Hepatocyte (in vitro differentiated cells): ENCODE measurements at regions not wholly inside any gene's neighbourhood (a gene's known extent, or its start where the extent isn't known, plus 50 kb on each side); places are given as distances from the start of the nearest gene placed in this dataset.

Experiments
- EZH2 ChIP-seq: fragments of 200-600 bp; sonication (generic); IDR thresholded peaks from 2 replicates; pipeline ENCODE4 v1.6.1; 2016; ENCODE audit warnings: antibody characterized with exemption, mild to moderate bottlenecking, borderline replicate concordance
- EZH2phosphoT487 ChIP-seq: fragments of 200-600 bp; sonication (generic); IDR thresholded peaks from one replicate; pipeline ENCODE4 v1.6.1; 2018; ENCODE audit warnings: antibody characterized with exemption, mild to moderate bottlenecking, low read depth, moderate library complexity; ENCODE audit not compliant: unreplicated experiment, severe bottlenecking
- TF ChIP-seq, protein P1 (sequence below): fragments of 200-600 bp; sonication (generic); IDR thresholded peaks from 2 replicates; pipeline ENCODE4 v1.5.1; 2016; ENCODE audit warnings: antibody characterized with exemption, mild to moderate bottlenecking; ENCODE audit not compliant: poor library complexity

DNA sequence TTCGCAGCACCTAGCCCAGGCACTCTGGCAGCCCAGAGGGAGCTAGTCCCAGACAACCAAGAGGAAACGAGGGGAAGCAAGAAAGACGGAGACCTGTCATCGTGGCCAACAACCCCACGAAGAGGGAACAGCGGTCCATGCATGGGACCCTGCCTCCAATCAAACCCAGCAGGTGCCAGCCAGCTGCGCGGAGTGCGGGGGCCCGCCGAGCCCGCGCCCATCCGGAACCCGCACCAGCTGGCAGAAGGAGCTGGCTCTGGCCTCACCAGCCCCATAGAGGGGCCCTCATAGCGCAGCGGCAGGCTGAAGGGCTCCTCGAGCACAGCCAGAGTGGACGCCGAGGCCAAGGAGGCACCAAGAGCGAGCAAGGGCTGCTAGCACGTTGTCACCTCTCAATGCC, 332.4 kb upstream of the MAGEB18 start:
- TF ChIP-seq, protein P1, sequence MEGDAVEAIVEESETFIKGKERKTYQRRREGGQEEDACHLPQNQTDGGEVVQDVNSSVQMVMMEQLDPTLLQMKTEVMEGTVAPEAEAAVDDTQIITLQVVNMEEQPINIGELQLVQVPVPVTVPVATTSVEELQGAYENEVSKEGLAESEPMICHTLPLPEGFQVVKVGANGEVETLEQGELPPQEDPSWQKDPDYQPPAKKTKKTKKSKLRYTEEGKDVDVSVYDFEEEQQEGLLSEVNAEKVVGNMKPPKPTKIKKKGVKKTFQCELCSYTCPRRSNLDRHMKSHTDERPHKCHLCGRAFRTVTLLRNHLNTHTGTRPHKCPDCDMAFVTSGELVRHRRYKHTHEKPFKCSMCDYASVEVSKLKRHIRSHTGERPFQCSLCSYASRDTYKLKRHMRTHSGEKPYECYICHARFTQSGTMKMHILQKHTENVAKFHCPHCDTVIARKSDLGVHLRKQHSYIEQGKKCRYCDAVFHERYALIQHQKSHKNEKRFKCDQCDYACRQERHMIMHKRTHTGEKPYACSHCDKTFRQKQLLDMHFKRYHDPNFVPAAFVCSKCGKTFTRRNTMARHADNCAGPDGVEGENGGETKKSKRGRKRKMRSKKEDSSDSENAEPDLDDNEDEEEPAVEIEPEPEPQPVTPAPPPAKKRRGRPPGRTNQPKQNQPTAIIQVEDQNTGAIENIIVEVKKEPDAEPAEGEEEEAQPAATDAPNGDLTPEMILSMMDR: no peak
- TF ChIP-seq EZH2 (no peak), EZH2phosphoT487 (no peak)
